ENCODE measurements at regions not wholly inside any gene's neighbourhood (a gene's known extent, or its start where the extent isn't known, plus 50 kb on each side); places are given as distances from the start of the nearest gene placed in this dataset.
"Not testable (repeated sequence)": the region's sequence is repeated elsewhere in the genome, so short reads cannot be mapped to it uniquely, and the experiment has no call there.

DNA sequence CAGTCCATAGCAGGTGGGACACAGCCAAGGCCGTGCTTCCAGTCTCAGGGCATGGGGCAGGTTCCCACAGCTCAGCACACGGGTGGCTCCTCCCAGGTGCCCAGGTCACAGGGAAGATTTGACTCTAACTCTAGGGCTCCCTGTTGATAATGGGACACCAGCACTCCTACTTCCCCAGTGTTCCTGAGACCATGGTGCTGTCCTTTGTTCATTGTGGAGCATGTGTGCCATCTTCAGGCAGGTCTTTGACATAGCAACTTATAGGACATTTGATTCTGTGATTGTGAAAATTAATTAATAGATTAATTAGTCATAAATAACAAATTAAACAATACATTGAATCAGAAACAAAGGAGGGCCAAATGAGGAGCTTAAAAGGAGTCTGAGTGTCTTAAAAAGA is 635.0 kb downstream of the RPIA start:
- not testable (repeated sequence) for DNase-seq

DNA sequence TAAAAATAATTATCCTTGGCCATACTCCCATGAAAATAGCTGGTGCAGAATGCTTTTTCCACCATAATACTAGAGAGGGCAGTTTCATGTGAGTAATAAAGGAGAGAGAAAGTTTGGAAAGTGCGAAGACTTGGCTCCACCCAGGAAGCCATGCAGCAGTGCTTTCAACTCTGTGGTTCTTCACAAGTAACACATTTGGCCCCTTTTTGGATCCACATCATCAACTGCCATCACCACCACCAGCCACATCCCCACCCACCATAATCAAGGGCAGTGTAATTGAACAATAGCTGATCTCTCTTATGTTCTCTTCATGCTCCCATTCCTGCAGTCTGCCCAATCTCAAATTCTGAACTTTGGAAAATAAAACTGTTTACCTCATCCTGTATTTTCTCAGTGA is 637.3 kb downstream of the RPIA start:
- DNase-seq: not testable (repeated sequence)

Measured in NCI-H345 (cell line).